HEK293T (cell line): ENCODE measurements at regions not wholly inside any gene's neighbourhood (a gene's known extent, or its start where the extent isn't known, plus 50 kb on each side); places are given as distances from the start of the nearest gene placed in this dataset.

Source experiments
- ARNT ChIP-seq: fragments of 450-650 bp; IDR thresholded peaks from 2 replicates; pipeline ENCODE4 v1.6.1; 2017; ENCODE audit warnings: mild to moderate bottlenecking
- BHLHE40 ChIP-seq: fragments of 450-650 bp; IDR thresholded peaks from 2 replicates; pipeline ENCODE4 v1.6.1; 2016; ENCODE audit warnings: mild to moderate bottlenecking, moderate library complexity, borderline replicate concordance
- CTBP1 ChIP-seq: fragments of 450-650 bp; IDR thresholded peaks from 2 replicates; pipeline ENCODE4 v1.6.1; 2016; ENCODE audit warnings: borderline replicate concordance
- FOXM1 ChIP-seq: fragments of 450-650 bp; IDR thresholded peaks from 2 replicates; pipeline ENCODE4 v1.6.1; 2017; ENCODE audit warnings: mild to moderate bottlenecking, borderline replicate concordance
- HDGF ChIP-seq: fragments of 450-650 bp; IDR thresholded peaks from 2 replicates; pipeline ENCODE4 v1.6.1; 2017; ENCODE audit warnings: antibody characterized with exemption, borderline replicate concordance
- LEF1 ChIP-seq: fragments of 450-650 bp; IDR thresholded peaks from 2 replicates; pipeline ENCODE4 v1.6.1; 2017; ENCODE audit warnings: mild to moderate bottlenecking, borderline replicate concordance
- NFRKB ChIP-seq: fragments of 450-650 bp; IDR thresholded peaks from 2 replicates; pipeline ENCODE4 v1.6.1; 2016; ENCODE audit warnings: mild to moderate bottlenecking, moderate library complexity
- PKNOX1 ChIP-seq: fragments of 450-650 bp; IDR thresholded peaks from 2 replicates; pipeline ENCODE4 v1.6.1; 2016
- SP1 ChIP-seq: fragments of 450-650 bp; IDR thresholded peaks from 2 replicates; pipeline ENCODE4 v1.6.1; 2017
- SUZ12 ChIP-seq: fragments of 450-650 bp; IDR thresholded peaks from 2 replicates; pipeline ENCODE4 v1.6.1; 2016; ENCODE audit warnings: mild to moderate bottlenecking
- ZNF384 ChIP-seq: fragments of 450-650 bp; IDR thresholded peaks from 2 replicates; pipeline ENCODE4 v1.6.1; 2016

- TF ChIP-seq SUZ12: no peak
- TF ChIP-seq ZNF384: no peak
- no peak for TF ChIP-seq SP1
- no peak for TF ChIP-seq NFRKB
- TF ChIP-seq CTBP1: no peak
- no peak for TF ChIP-seq HDGF
- TF ChIP-seq ARNT: no peak
- no peak for TF ChIP-seq LEF1
- TF ChIP-seq FOXM1: no peak
- no peak for TF ChIP-seq BHLHE40
- no peak for TF ChIP-seq PKNOX1
These were observed 114.9 kb upstream of the ALX4 start for GRCh38 chr11:44424841-44425240.
